H1 (cell line): ENCODE measurements at regions not wholly inside any gene's neighbourhood (a gene's known extent, or its start where the extent isn't known, plus 50 kb on each side); places are given as distances from the start of the nearest gene placed in this dataset.

Source experiments
- ASH2L ChIP-seq: fragments of 200-600, 300-600 bp; sonication (generic); IDR thresholded peaks from one replicate; pipeline ENCODE4 v1.7.1; 2017; ENCODE audit warnings: low read length
- POLR2AphosphoS5 ChIP-seq: IDR thresholded peaks from 2 replicates; pipeline ENCODE4 v1.6.1; 2011; ENCODE audit warnings: low read depth, low read length
- RBBP5 ChIP-seq: IDR thresholded peaks from 2 replicates; pipeline ENCODE4 v1.7.1; 2012; ENCODE audit warnings: low read depth, mild to moderate bottlenecking, inconsistent platforms, low read length, moderate library complexity, borderline replicate concordance
- RFX5 ChIP-seq: IDR thresholded peaks from 2 replicates; pipeline ENCODE4 v1.6.1; 2011; ENCODE audit warnings: low read depth, low read length, improper control_type of control experiment, borderline replicate concordance
- TAF7 ChIP-seq: optimal IDR thresholded peaks from 2 replicates; pipeline ENCODE3; 2011; ENCODE audit warnings: low read depth, mild to moderate bottlenecking, inconsistent platforms, low read length, moderate library complexity, borderline replicate concordance
- TF ChIP-seq, protein P1 (sequence below): fragments of 300-600 bp; sonication (generic); IDR thresholded peaks from 2 replicates; pipeline ENCODE4 v1.7.1; 2012; ENCODE audit warnings: low read length, moderate library complexity, mild to moderate bottlenecking, inconsistent platforms; ENCODE audit not compliant: insufficient replicate concordance

DNA sequence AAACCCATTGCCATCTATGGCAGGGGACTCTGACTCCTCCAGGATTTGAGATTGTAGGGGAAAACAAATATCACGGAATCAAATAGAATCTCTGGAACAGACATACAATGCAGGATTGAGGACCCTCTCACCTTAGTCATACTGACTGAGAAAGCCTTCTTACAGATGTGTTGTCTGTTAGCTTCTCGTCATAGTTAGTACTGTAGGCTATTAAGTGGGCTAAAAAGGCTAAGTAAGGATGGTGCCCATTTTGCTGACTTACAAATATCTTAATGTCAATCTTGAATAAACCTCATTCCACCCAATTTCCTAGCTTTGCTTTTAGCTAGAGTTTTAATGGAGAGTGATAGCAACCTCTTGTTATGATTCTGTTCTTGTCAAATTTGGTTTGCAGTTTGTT lies 352.4 kb downstream of the QKI start (continued):
- TF ChIP-seq, protein P1, sequence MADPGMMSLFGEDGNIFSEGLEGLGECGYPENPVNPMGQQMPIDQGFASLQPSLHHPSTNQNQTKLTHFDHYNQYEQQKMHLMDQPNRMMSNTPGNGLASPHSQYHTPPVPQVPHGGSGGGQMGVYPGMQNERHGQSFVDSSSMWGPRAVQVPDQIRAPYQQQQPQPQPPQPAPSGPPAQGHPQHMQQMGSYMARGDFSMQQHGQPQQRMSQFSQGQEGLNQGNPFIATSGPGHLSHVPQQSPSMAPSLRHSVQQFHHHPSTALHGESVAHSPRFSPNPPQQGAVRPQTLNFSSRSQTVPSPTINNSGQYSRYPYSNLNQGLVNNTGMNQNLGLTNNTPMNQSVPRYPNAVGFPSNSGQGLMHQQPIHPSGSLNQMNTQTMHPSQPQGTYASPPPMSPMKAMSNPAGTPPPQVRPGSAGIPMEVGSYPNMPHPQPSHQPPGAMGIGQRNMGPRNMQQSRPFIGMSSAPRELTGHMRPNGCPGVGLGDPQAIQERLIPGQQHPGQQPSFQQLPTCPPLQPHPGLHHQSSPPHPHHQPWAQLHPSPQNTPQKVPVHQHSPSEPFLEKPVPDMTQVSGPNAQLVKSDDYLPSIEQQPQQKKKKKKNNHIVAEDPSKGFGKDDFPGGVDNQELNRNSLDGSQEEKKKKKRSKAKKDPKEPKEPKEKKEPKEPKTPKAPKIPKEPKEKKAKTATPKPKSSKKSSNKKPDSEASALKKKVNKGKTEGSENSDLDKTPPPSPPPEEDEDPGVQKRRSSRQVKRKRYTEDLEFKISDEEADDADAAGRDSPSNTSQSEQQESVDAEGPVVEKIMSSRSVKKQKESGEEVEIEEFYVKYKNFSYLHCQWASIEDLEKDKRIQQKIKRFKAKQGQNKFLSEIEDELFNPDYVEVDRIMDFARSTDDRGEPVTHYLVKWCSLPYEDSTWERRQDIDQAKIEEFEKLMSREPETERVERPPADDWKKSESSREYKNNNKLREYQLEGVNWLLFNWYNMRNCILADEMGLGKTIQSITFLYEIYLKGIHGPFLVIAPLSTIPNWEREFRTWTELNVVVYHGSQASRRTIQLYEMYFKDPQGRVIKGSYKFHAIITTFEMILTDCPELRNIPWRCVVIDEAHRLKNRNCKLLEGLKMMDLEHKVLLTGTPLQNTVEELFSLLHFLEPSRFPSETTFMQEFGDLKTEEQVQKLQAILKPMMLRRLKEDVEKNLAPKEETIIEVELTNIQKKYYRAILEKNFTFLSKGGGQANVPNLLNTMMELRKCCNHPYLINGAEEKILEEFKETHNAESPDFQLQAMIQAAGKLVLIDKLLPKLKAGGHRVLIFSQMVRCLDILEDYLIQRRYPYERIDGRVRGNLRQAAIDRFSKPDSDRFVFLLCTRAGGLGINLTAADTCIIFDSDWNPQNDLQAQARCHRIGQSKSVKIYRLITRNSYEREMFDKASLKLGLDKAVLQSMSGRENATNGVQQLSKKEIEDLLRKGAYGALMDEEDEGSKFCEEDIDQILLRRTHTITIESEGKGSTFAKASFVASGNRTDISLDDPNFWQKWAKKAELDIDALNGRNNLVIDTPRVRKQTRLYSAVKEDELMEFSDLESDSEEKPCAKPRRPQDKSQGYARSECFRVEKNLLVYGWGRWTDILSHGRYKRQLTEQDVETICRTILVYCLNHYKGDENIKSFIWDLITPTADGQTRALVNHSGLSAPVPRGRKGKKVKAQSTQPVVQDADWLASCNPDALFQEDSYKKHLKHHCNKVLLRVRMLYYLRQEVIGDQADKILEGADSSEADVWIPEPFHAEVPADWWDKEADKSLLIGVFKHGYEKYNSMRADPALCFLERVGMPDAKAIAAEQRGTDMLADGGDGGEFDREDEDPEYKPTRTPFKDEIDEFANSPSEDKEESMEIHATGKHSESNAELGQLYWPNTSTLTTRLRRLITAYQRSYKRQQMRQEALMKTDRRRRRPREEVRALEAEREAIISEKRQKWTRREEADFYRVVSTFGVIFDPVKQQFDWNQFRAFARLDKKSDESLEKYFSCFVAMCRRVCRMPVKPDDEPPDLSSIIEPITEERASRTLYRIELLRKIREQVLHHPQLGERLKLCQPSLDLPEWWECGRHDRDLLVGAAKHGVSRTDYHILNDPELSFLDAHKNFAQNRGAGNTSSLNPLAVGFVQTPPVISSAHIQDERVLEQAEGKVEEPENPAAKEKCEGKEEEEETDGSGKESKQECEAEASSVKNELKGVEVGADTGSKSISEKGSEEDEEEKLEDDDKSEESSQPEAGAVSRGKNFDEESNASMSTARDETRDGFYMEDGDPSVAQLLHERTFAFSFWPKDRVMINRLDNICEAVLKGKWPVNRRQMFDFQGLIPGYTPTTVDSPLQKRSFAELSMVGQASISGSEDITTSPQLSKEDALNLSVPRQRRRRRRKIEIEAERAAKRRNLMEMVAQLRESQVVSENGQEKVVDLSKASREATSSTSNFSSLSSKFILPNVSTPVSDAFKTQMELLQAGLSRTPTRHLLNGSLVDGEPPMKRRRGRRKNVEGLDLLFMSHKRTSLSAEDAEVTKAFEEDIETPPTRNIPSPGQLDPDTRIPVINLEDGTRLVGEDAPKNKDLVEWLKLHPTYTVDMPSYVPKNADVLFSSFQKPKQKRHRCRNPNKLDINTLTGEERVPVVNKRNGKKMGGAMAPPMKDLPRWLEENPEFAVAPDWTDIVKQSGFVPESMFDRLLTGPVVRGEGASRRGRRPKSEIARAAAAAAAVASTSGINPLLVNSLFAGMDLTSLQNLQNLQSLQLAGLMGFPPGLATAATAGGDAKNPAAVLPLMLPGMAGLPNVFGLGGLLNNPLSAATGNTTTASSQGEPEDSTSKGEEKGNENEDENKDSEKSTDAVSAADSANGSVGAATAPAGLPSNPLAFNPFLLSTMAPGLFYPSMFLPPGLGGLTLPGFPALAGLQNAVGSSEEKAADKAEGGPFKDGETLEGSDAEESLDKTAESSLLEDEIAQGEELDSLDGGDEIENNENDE: no peak
- TF ChIP-seq RFX5: no peak
- no peak for TF ChIP-seq RBBP5
- TF ChIP-seq TAF7: no peak
- no peak for TF ChIP-seq POLR2AphosphoS5
- no peak for TF ChIP-seq ASH2L
